Chondrocyte (in vitro differentiated cells): ENCODE measurements at regions not wholly inside any gene's neighbourhood (a gene's known extent, or its start where the extent isn't known, plus 50 kb on each side); places are given as distances from the start of the nearest gene placed in this dataset.

Experiments used
- DNase-seq: peaks from one replicate; pipeline ENCODE4 v3.0.0; 2021; ENCODE audit warnings: mixed read lengths, low spot score
- H3K27ac Mint-ChIP-seq: one replicate; pipeline ENCODE4 v1.8.0; 2021; ENCODE audit warnings: mild to moderate bottlenecking, moderate library complexity, mixed read lengths; ENCODE audit not compliant: unreplicated experiment
- H3K27me3 Mint-ChIP-seq: 2 replicates; pipeline ENCODE4 v1.8.0; 2021; ENCODE audit warnings: low read depth, mixed read lengths
- H3K36me3 Mint-ChIP-seq: 2 replicates; pipeline ENCODE4 v1.8.0; 2021; ENCODE audit warnings: low read depth, mixed read lengths
- H3K4me1 Mint-ChIP-seq: 2 replicates; pipeline ENCODE4 v1.8.0; 2021; ENCODE audit warnings: low read depth, mild to moderate bottlenecking, mixed read lengths
- H3K4me3 Mint-ChIP-seq: one replicate; pipeline ENCODE4 v1.8.0; 2021; ENCODE audit warnings: mild to moderate bottlenecking, moderate library complexity, mixed read lengths; ENCODE audit not compliant: unreplicated experiment
- H3K9me3 Mint-ChIP-seq: 2 replicates; pipeline ENCODE4 v1.8.0; 2021; ENCODE audit warnings: low read depth, mixed read lengths
- CTCF ChIP-seq: fragments of 200-600 bp; sonication (generic); IDR thresholded peaks from 2 replicates; pipeline ENCODE4 v1.5.0; 2021; ENCODE audit warnings: antibody characterized with exemption, mild to moderate bottlenecking, moderate library complexity

- Mint-ChIP-seq H3K27me3 (no peaks in the 10 kb centered on the region), H3K27ac (peak overlapping the region; percentile 13), H3K9me3 (no peaks in the 10 kb centered on the region), H3K4me1 (peaks cover 20% of the 10 kb centered on the region), H3K36me3 (no peaks in the 10 kb centered on the region), H3K4me3 (no peak overlapping the region)
- no peak for TF ChIP-seq CTCF
- DNase-seq: no peak
Observed at GRCh38 chr12:127504874-127505273, 762.1 kb upstream of the TMEM132C start.

- Mint-ChIP-seq H3K9me3 (peaks cover 7% of the 10 kb centered on the region), H3K27me3 (no peaks in the 10 kb centered on the region), H3K4me1 (peaks cover 21% of the 10 kb centered on the region), H3K27ac (no peak overlapping the region), H3K36me3 (no peaks in the 10 kb centered on the region), H3K4me3 (no peak overlapping the region)
- DNase-seq: no peak
- TF ChIP-seq CTCF: no peak
Observed at GRCh38 chr12:127507341-127507740, 759.6 kb upstream of the TMEM132C start.

GRCh38 chr12:127509066-127509778 lies 757.7 kb upstream of the TMEM132C start:
- H3K9me3 Mint-ChIP-seq: peaks cover 7% of the 10 kb centered on the region
- no peak for TF ChIP-seq CTCF
- no peaks in the 10 kb centered on the region for H3K36me3 Mint-ChIP-seq
- no peak for DNase-seq
- peaks cover 21% of the 10 kb centered on the region for H3K4me1 Mint-ChIP-seq
- no peaks in the 10 kb centered on the region for H3K27me3 Mint-ChIP-seq
- H3K4me3 Mint-ChIP-seq: no peak overlapping the region
- peak overlapping the region; percentile 69 for H3K27ac Mint-ChIP-seq

GRCh38 chr12:127515941-127516340 lies 751.0 kb upstream of the TMEM132C start:
- H3K4me3 Mint-ChIP-seq: no peak overlapping the region
- DNase-seq: no peak
- H3K4me1 Mint-ChIP-seq: peaks cover 11% of the 10 kb centered on the region
- H3K27ac Mint-ChIP-seq: no peak overlapping the region
- H3K9me3 Mint-ChIP-seq: no peaks in the 10 kb centered on the region
- TF ChIP-seq CTCF: no peak
- no peaks in the 10 kb centered on the region for H3K27me3 Mint-ChIP-seq
- no peaks in the 10 kb centered on the region for H3K36me3 Mint-ChIP-seq

- H3K36me3 Mint-ChIP-seq: no peaks in the 10 kb centered on the region
- no peak for DNase-seq
- H3K27ac Mint-ChIP-seq: no peak overlapping the region
- TF ChIP-seq CTCF: no peak
- H3K27me3 Mint-ChIP-seq: no peaks in the 10 kb centered on the region
- no peaks in the 10 kb centered on the region for H3K9me3 Mint-ChIP-seq
- H3K4me1 Mint-ChIP-seq: peaks cover 11% of the 10 kb centered on the region
- no peak overlapping the region for H3K4me3 Mint-ChIP-seq
Observed at GRCh38 chr12:127516467-127516866, 750.5 kb upstream of the TMEM132C start.
